NT2/D1 (cell line): ENCODE measurements at regions not wholly inside any gene's neighbourhood (a gene's known extent, or its start where the extent isn't known, plus 50 kb on each side); places are given as distances from the start of the nearest gene placed in this dataset.

ENCODE experiments used
- YY1 ChIP-seq: IDR thresholded peaks from 2 replicates; pipeline ENCODE4 v1.6.1; 2011; ENCODE audit not compliant: insufficient read length, insufficient read depth
- ZNF274 ChIP-seq: IDR thresholded peaks from 2 replicates; pipeline ENCODE4 v1.6.1; 2011; ENCODE audit warnings: mild to moderate bottlenecking, low read depth, low read length

- TF ChIP-seq ZNF274 = no peak
- TF ChIP-seq YY1 = no peak
These were observed 108.0 kb upstream of the GRIA3 start for GRCh38 chrX:123075947-123076561.
